Vagina (tissue), 2 donors: ENCODE measurements at regions not wholly inside any gene's neighbourhood (a gene's known extent, or its start where the extent isn't known, plus 50 kb on each side); places are given as distances from the start of the nearest gene placed in this dataset.

Experiments used
- CTCF ChIP-seq, 3 experiments: fragments of 450-650 bp in 2 of 3; fragments of 200-600 bp in 1 of 3; sonication (generic) in 1 of 3; IDR thresholded peaks; one replicate each; pipeline ENCODE4 v1.5.1; 2017 to 2019; ENCODE audit warnings: antibody characterized with exemption in 3 of 3, mild to moderate bottlenecking in 2 of 3, moderate library complexity in 2 of 3
- POLR2AphosphoS5 ChIP-seq, 2 donors: sonication (generic); formaldehyde crosslinking; IDR thresholded peaks; one replicate each; pipeline ENCODE4 v1.9.0; 2017; ENCODE audit warnings: antibody characterized with exemption in 2 of 2, mild to moderate bottlenecking in 2 of 2, low read depth in 1 of 2; ENCODE audit not compliant: insufficient read depth in 1 of 2

GRCh38 chr18:68284236-68284780, 430.6 kb downstream of the TMX3 start:
- TF ChIP-seq CTCF (IDR thresholded peaks at IDR 0.05) (no peak), POLR2AphosphoS5 (IDR thresholded peaks at IDR 0.05; ENCODE audit: insufficient read depth in 1 of 2, low read depth in 1 of 2) (no peak)
